GM12873 (cell line): ENCODE measurements at regions not wholly inside any gene's neighbourhood (a gene's known extent, or its start where the extent isn't known, plus 50 kb on each side); places are given as distances from the start of the nearest gene placed in this dataset.

Experiments used
- TF ChIP-seq, protein P1 (sequence below): IDR thresholded peaks from 2 replicates; pipeline ENCODE4 v1.5.1; 2012; ENCODE audit warnings: low read depth, mild to moderate bottlenecking, moderate library complexity, low read length, control low read depth; ENCODE audit not compliant: insufficient read depth; ENCODE audit errors: missing control alignments

GRCh38 chr6:138550346-138550767 lies 51.1 kb upstream of the NHSL1 start:
- TF ChIP-seq, protein P1, sequence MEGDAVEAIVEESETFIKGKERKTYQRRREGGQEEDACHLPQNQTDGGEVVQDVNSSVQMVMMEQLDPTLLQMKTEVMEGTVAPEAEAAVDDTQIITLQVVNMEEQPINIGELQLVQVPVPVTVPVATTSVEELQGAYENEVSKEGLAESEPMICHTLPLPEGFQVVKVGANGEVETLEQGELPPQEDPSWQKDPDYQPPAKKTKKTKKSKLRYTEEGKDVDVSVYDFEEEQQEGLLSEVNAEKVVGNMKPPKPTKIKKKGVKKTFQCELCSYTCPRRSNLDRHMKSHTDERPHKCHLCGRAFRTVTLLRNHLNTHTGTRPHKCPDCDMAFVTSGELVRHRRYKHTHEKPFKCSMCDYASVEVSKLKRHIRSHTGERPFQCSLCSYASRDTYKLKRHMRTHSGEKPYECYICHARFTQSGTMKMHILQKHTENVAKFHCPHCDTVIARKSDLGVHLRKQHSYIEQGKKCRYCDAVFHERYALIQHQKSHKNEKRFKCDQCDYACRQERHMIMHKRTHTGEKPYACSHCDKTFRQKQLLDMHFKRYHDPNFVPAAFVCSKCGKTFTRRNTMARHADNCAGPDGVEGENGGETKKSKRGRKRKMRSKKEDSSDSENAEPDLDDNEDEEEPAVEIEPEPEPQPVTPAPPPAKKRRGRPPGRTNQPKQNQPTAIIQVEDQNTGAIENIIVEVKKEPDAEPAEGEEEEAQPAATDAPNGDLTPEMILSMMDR, result no peak

DNA sequence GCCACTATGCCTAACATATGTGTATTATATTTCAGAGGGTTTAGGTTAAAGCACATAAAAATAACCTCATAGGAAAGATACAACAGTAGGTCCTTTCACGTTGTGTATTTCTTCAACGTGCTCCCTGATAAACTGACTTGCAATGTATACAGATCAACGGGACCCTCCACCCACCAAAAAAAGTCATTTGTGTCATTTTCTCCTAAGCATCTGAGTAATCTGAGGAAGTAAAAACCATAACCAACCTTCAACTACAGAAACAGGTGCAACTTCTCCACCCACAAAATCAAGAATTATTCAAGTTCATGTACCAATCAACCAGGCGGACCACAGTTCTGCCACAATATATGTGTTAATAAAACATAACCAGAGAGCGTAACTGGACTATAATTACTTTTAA lies 54.9 kb upstream of the NHSL1 start:
- TF ChIP-seq, protein P1, result no peak

DNA sequence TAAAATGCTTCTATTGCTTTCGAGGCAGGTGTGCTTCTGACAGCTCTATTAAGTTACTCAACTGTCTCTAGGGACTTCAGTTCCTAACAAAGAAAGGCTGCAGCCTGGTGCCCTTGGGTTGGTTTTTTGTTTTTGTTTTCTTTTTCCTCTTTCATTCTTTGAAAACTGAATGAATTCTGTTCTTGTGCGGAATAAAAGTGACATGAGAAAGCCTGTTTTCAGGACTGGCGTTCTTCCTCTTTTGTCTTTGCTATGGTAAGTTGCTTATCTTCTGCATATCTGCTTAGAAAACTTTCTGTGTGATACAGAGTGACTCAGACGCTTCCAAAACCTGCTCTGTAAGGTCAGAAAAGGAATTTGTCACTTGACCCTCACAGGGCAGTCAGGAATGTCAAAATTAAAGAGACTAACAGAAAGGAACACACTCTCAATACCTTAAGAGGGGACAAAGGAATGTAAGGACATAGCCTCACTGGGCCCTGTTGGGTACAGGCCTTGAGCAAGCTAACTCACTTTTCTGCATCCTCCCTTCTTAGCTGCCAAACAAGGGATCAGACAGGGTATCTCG lies 56.2 kb upstream of the NHSL1 start:
- TF ChIP-seq, protein P1, result no peak

GRCh38 chr6:138557147-138557546 lies 57.9 kb upstream of the NHSL1 start:
- TF ChIP-seq, protein P1, result no peak

DNA sequence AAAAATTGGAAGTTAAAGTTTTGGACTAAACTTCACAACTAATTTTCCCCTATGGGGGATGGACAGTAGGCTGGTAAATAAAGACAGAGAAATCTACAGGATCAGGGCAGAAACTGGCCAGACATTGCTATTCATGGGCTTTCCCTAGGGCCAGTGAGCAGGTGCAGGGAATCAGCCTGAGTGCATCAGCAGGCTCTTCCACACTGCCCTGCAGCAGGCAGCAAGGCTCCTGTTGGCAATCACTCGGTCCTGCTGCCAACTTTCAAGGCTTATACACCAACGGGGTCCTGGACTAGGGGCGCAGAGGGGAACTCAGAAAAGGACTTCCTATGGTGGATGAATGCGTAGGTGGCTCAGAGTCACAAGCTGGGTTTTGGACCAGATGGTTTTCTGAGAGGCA lies 59.8 kb upstream of the NHSL1 start:
- TF ChIP-seq, protein P1, result no peak

- TF ChIP-seq, protein P1, result no peak
Measured at GRCh38 chr6:138560130-138560860, 61.0 kb upstream of the NHSL1 start.

- TF ChIP-seq, protein P1, result no peak
Measured at GRCh38 chr6:138562691-138563090, 63.4 kb upstream of the NHSL1 start.
